ENCODE measurements at regions not wholly inside any gene's neighbourhood (a gene's known extent, or its start where the extent isn't known, plus 50 kb on each side); places are given as distances from the start of the nearest gene placed in this dataset.

- Mint-ChIP-seq H3K27me3 (ENCODE audit: insufficient read depth, low read depth) (no peaks in the 10 kb centered on the region), H3K9me3 (peaks cover 5% of the 10 kb centered on the region), H3K4me1 (no peaks in the 10 kb centered on the region), H3K27ac (no peak overlapping the region), H3K36me3 (no peaks in the 10 kb centered on the region), H3K4me3 (no peak overlapping the region)
- Histone ChIP-seq H3K9ac (no peak overlapping the region), H3K9me3 (ENCODE audit: low read depth) (no peaks in the 10 kb centered on the region), H4K20me1 (ENCODE audit: low read depth) (no peaks in the 10 kb centered on the region), H3F3A (ENCODE audit: low read depth) (no peaks in the 10 kb centered on the region), H3K4me1 (no peaks in the 10 kb centered on the region), H3K4me2 (no peak overlapping the region), H3K4me3 (no peak overlapping the region), H3K79me2 (ENCODE audit: low read depth) (no peaks in the 10 kb centered on the region), H3K27me3 (no peaks in the 10 kb centered on the region), H3K27ac (no peak overlapping the region), H2AFZ (replicated peaks) (no peak overlapping the region), H3K36me3 (no peaks in the 10 kb centered on the region)
- DNase-seq (ENCODE audit: low spot score), result no peak
- TF ChIP-seq EZH2 (IDR thresholded peaks at IDR 0.05) (no peak), EZH2phosphoT487 (IDR thresholded peaks at IDR 0.05) (no peak), CTCF (IDR thresholded peaks at IDR 0.05) (no peak)
These were observed 180.8 kb downstream of the LTN1 start for GRCh38 chr21:28811860-28812259.

- no peak for DNase-seq (ENCODE audit: low spot score)
- no peak for TF ChIP-seq EZH2phosphoT487 (IDR thresholded peaks at IDR 0.05)
- no peak for TF ChIP-seq CTCF (IDR thresholded peaks at IDR 0.05)
- no peak for TF ChIP-seq EZH2 (IDR thresholded peaks at IDR 0.05)
- Mint-ChIP-seq H3K36me3 (no peaks in the 10 kb centered on the region), H3K27ac (no peak overlapping the region), H3K4me1 (no peaks in the 10 kb centered on the region), H3K9me3 (peaks cover 5% of the 10 kb centered on the region), H3K27me3 (ENCODE audit: insufficient read depth, low read depth) (no peaks in the 10 kb centered on the region), H3K4me3 (no peak overlapping the region)
- Histone ChIP-seq H3K36me3 (no peaks in the 10 kb centered on the region), H3K4me1 (no peaks in the 10 kb centered on the region), H3K9me3 (ENCODE audit: low read depth) (no peaks in the 10 kb centered on the region), H3K79me2 (ENCODE audit: low read depth) (no peaks in the 10 kb centered on the region), H3K4me3 (no peak overlapping the region), H3F3A (ENCODE audit: low read depth) (no peaks in the 10 kb centered on the region), H3K27ac (no peak overlapping the region), H3K27me3 (no peaks in the 10 kb centered on the region), H4K20me1 (ENCODE audit: low read depth) (no peaks in the 10 kb centered on the region), H2AFZ (replicated peaks) (no peak overlapping the region), H3K4me2 (no peak overlapping the region), H3K9ac (no peak overlapping the region)
These were observed 181.7 kb downstream of the LTN1 start for GRCh38 chr21:28810826-28811524.

- Histone ChIP-seq H3K27ac (no peak overlapping the region), H3K9ac (no peak overlapping the region), H3K27me3 (no peaks in the 10 kb centered on the region), H3K4me3 (no peak overlapping the region), H3K4me2 (no peak overlapping the region), H3K79me2 (ENCODE audit: low read depth) (no peaks in the 10 kb centered on the region), H3F3A (ENCODE audit: low read depth) (no peaks in the 10 kb centered on the region), H3K4me1 (no peaks in the 10 kb centered on the region), H4K20me1 (ENCODE audit: low read depth) (no peaks in the 10 kb centered on the region), H2AFZ (replicated peaks) (no peak overlapping the region), H3K9me3 (ENCODE audit: low read depth) (no peaks in the 10 kb centered on the region), H3K36me3 (no peaks in the 10 kb centered on the region)
- no peak for TF ChIP-seq EZH2phosphoT487 (IDR thresholded peaks at IDR 0.05)
- TF ChIP-seq EZH2 (IDR thresholded peaks at IDR 0.05), result no peak
- TF ChIP-seq CTCF (IDR thresholded peaks at IDR 0.05), result no peak
- no peak for DNase-seq (ENCODE audit: low spot score)
- Mint-ChIP-seq H3K36me3 (no peaks in the 10 kb centered on the region), H3K27me3 (ENCODE audit: insufficient read depth, low read depth) (no peaks in the 10 kb centered on the region), H3K4me3 (no peak overlapping the region), H3K4me1 (no peaks in the 10 kb centered on the region), H3K9me3 (peaks cover 2% of the 10 kb centered on the region), H3K27ac (no peak overlapping the region)
These were observed 186.8 kb downstream of the LTN1 start for GRCh38 chr21:28805885-28806284.
